NB4 (cell line): ENCODE measurements at regions not wholly inside any gene's neighbourhood (a gene's known extent, or its start where the extent isn't known, plus 50 kb on each side); places are given as distances from the start of the nearest gene placed in this dataset.

Source experiments
- DNase-seq: peaks from one replicate; pipeline ENCODE4 v3.0.0; 2010; ENCODE audit warnings: low read depth
- H3K4me3 ChIP-seq: one replicate; pipeline ENCODE4 v1.5.1; 2011; ENCODE audit warnings: mild to moderate bottlenecking, low read depth, low read length, moderate library complexity
- CTCF ChIP-seq: IDR thresholded peaks from one replicate; pipeline ENCODE4 v1.5.1; 2012; ENCODE audit warnings: low read depth, low read length
- MAX ChIP-seq: IDR thresholded peaks from 2 replicates; pipeline ENCODE4 v1.6.1; 2011; ENCODE audit warnings: low read depth, low read length
- MYC ChIP-seq: IDR thresholded peaks from 2 replicates; pipeline ENCODE4 v1.6.1; 2011; ENCODE audit warnings: low read depth, low read length
- POLR2A ChIP-seq: IDR thresholded peaks from 2 replicates; pipeline ENCODE4 v1.6.1; 2011; ENCODE audit warnings: mild to moderate bottlenecking; ENCODE audit not compliant: insufficient read length; ENCODE audit errors: extremely low read depth

GRCh38 chr5:54602475-54602874 is 84.9 kb downstream of the SNX18 start:
- H3K4me3 ChIP-seq: no peak overlapping the region
- no peak for DNase-seq
- TF ChIP-seq POLR2A (no peak), CTCF (no peak), MYC (no peak), MAX (no peak)

GRCh38 chr5:54601411-54602230 is 84.1 kb downstream of the SNX18 start:
- no peak for TF ChIP-seq POLR2A
- TF ChIP-seq CTCF: no peak
- no peak for TF ChIP-seq MYC
- TF ChIP-seq MAX: no peak
- no peak overlapping the region for H3K4me3 ChIP-seq
- no peak for DNase-seq
